IPS-15b (cell line): ENCODE measurements at regions not wholly inside any gene's neighbourhood (a gene's known extent, or its start where the extent isn't known, plus 50 kb on each side); places are given as distances from the start of the nearest gene placed in this dataset.

Source experiments
- H3K27me3 ChIP-seq: one replicate; pipeline ENCODE4 v1.6.1; 2013; ENCODE audit warnings: low read length; ENCODE audit not compliant: control insufficient read depth, insufficient read depth
- H3K36me3 ChIP-seq: one replicate; pipeline ENCODE4 v1.6.1; 2013; ENCODE audit warnings: low read length; ENCODE audit not compliant: control insufficient read depth, insufficient read depth
- H3K4me1 ChIP-seq: one replicate; pipeline ENCODE4 v1.6.1; 2013; ENCODE audit warnings: mild to moderate bottlenecking, low read length; ENCODE audit not compliant: control insufficient read depth, insufficient read depth
- H3K4me3 ChIP-seq: one replicate; pipeline ENCODE4 v1.5.1; 2013; ENCODE audit warnings: low read depth, low read length
- H3K9ac ChIP-seq: one replicate; pipeline ENCODE4 v1.6.1; 2013; ENCODE audit warnings: low read depth, mild to moderate bottlenecking, low read length
- H3K9me3 ChIP-seq: one replicate; pipeline ENCODE4 v1.6.1; 2013; ENCODE audit warnings: mild to moderate bottlenecking, low read length; ENCODE audit not compliant: control insufficient read depth, insufficient read depth

- H3K27me3 ChIP-seq: no peaks in the 10 kb centered on the region
- no peaks in the 10 kb centered on the region for H3K9me3 ChIP-seq
- no peak overlapping the region for H3K4me3 ChIP-seq
- H3K36me3 ChIP-seq: no peaks in the 10 kb centered on the region
- no peaks in the 10 kb centered on the region for H3K4me1 ChIP-seq
- H3K9ac ChIP-seq: no peak overlapping the region
Observed at GRCh38 chr14:86513056-86513455, 983.1 kb downstream of the FLRT2 start.

GRCh38 chr14:86510491-86510890, 980.5 kb downstream of the FLRT2 start:
- H3K4me3 ChIP-seq: no peak overlapping the region
- H3K4me1 ChIP-seq: no peaks in the 10 kb centered on the region
- no peaks in the 10 kb centered on the region for H3K9me3 ChIP-seq
- no peak overlapping the region for H3K9ac ChIP-seq
- H3K36me3 ChIP-seq: no peaks in the 10 kb centered on the region
- no peaks in the 10 kb centered on the region for H3K27me3 ChIP-seq

- H3K9me3 ChIP-seq: no peaks in the 10 kb centered on the region
- H3K27me3 ChIP-seq: no peaks in the 10 kb centered on the region
- H3K36me3 ChIP-seq: no peaks in the 10 kb centered on the region
- no peak overlapping the region for H3K4me3 ChIP-seq
- no peaks in the 10 kb centered on the region for H3K4me1 ChIP-seq
- H3K9ac ChIP-seq: no peak overlapping the region
Observed at GRCh38 chr14:86505808-86506207, 975.9 kb downstream of the FLRT2 start.

- Histone ChIP-seq H3K4me1 (no peaks in the 10 kb centered on the region), H3K9ac (no peak overlapping the region), H3K4me3 (no peak overlapping the region), H3K36me3 (no peaks in the 10 kb centered on the region), H3K27me3 (no peaks in the 10 kb centered on the region), H3K9me3 (no peaks in the 10 kb centered on the region)
Observed at GRCh38 chr14:86501611-86502010, 971.7 kb downstream of the FLRT2 start.

GRCh38 chr14:86491743-86492142, 961.8 kb downstream of the FLRT2 start:
- H3K4me1 ChIP-seq: no peaks in the 10 kb centered on the region
- H3K36me3 ChIP-seq: no peaks in the 10 kb centered on the region
- H3K27me3 ChIP-seq: no peaks in the 10 kb centered on the region
- no peak overlapping the region for H3K4me3 ChIP-seq
- H3K9ac ChIP-seq: no peak overlapping the region
- H3K9me3 ChIP-seq: no peaks in the 10 kb centered on the region

- no peaks in the 10 kb centered on the region for H3K4me1 ChIP-seq
- H3K9me3 ChIP-seq: no peaks in the 10 kb centered on the region
- no peaks in the 10 kb centered on the region for H3K27me3 ChIP-seq
- H3K36me3 ChIP-seq: no peaks in the 10 kb centered on the region
- H3K4me3 ChIP-seq: no peak overlapping the region
- no peak overlapping the region for H3K9ac ChIP-seq
Observed at GRCh38 chr14:86481104-86481503, 951.2 kb downstream of the FLRT2 start.

GRCh38 chr14:86464341-86464740, 934.4 kb downstream of the FLRT2 start:
- Histone ChIP-seq H3K27me3 (no peaks in the 10 kb centered on the region), H3K4me3 (no peak overlapping the region), H3K4me1 (no peaks in the 10 kb centered on the region), H3K36me3 (no peaks in the 10 kb centered on the region), H3K9me3 (no peaks in the 10 kb centered on the region), H3K9ac (no peak overlapping the region)

- Histone ChIP-seq H3K36me3 (no peaks in the 10 kb centered on the region), H3K27me3 (no peaks in the 10 kb centered on the region), H3K9me3 (no peaks in the 10 kb centered on the region)
Observed at GRCh38 chr14:86462193-86462753, 932.3 kb downstream of the FLRT2 start.

GRCh38 chr14:86457481-86458135, 927.7 kb downstream of the FLRT2 start:
- H3K4me1 ChIP-seq: no peaks in the 10 kb centered on the region
- no peaks in the 10 kb centered on the region for H3K36me3 ChIP-seq
- H3K9ac ChIP-seq: no peak overlapping the region
- no peaks in the 10 kb centered on the region for H3K9me3 ChIP-seq
- H3K4me3 ChIP-seq: no peak overlapping the region
- H3K27me3 ChIP-seq: no peaks in the 10 kb centered on the region

More at GRCh38 chr14:86462193-86462753, 932.3 kb downstream of the FLRT2 start:
- Histone ChIP-seq H3K9ac (no peak overlapping the region), H3K4me1 (no peaks in the 10 kb centered on the region), H3K4me3 (no peak overlapping the region)

- Histone ChIP-seq H3K9ac (no peak overlapping the region), H3K36me3 (no peaks in the 10 kb centered on the region), H3K4me1 (no peaks in the 10 kb centered on the region), H3K4me3 (no peak overlapping the region), H3K9me3 (no peaks in the 10 kb centered on the region), H3K27me3 (no peaks in the 10 kb centered on the region)
Observed at GRCh38 chr14:86450085-86450484, 920.1 kb downstream of the FLRT2 start.

- Histone ChIP-seq H3K4me1 (no peaks in the 10 kb centered on the region), H3K36me3 (no peaks in the 10 kb centered on the region), H3K27me3 (no peaks in the 10 kb centered on the region), H3K9ac (no peak overlapping the region), H3K9me3 (no peaks in the 10 kb centered on the region), H3K4me3 (no peak overlapping the region)
Observed at GRCh38 chr14:86442135-86442534, 912.2 kb downstream of the FLRT2 start.

GRCh38 chr14:86430853-86431252, 900.9 kb downstream of the FLRT2 start:
- no peaks in the 10 kb centered on the region for H3K36me3 ChIP-seq
- H3K4me3 ChIP-seq: no peak overlapping the region
- H3K9ac ChIP-seq: no peak overlapping the region
- no peaks in the 10 kb centered on the region for H3K4me1 ChIP-seq
- no peaks in the 10 kb centered on the region for H3K27me3 ChIP-seq
- no peaks in the 10 kb centered on the region for H3K9me3 ChIP-seq
